Activated T-helper 17 cell treated with anti-CD3 and anti-CD28 coated beads, Interleukin-2, amount 50 U/mL, for 72 hours (primary cell): ENCODE measurements at regions not wholly inside any gene's neighbourhood (a gene's known extent, or its start where the extent isn't known, plus 50 kb on each side); places are given as distances from the start of the nearest gene placed in this dataset.

Source experiments
- ATAC-seq: fragments of 150-1000 bp; cut with Tn5 transposase; replicated peaks from 2 replicates; pipeline ENCODE4 v1.10.0; 2021; ENCODE audit warnings: mild to moderate bottlenecking, moderate library complexity
- H3K27ac Mint-ChIP-seq: one replicate; pipeline ENCODE4 v1.8.0; 2022; ENCODE audit warnings: mixed read lengths
- H3K27me3 Mint-ChIP-seq: one replicate; pipeline ENCODE4 v1.8.0; 2022; ENCODE audit warnings: mixed read lengths
- H3K36me3 Mint-ChIP-seq: one replicate; pipeline ENCODE4 v1.8.0; 2022; ENCODE audit warnings: low read depth, mild to moderate bottlenecking, mixed read lengths
- H3K4me1 Mint-ChIP-seq: one replicate; pipeline ENCODE4 v1.8.0; 2022; ENCODE audit warnings: mixed read lengths
- H3K4me3 Mint-ChIP-seq: one replicate; pipeline ENCODE4 v1.8.0; 2022; ENCODE audit warnings: mild to moderate bottlenecking, mixed read lengths
- H3K9me3 Mint-ChIP-seq: one replicate; pipeline ENCODE4 v1.8.0; 2022; ENCODE audit warnings: mixed read lengths

DNA sequence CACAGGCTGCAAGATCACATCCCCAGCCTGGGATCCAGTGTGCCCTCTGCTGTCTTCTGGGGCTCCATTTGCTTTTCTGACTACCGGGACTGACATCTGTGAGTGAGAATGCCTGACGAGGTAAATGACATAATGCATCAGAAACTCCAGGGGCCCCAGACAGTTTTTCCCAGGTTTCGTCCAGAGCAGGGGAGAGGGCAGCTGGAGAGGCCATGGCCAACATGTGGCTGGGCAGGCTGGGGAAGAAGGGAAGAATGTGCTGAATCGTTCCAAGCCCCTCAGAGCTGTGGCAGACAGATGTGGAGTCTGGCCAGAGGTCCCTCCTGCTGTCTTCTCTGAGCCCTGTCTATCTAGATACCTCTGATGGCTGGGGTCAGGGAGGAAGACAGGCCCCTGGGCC, 163.9 kb downstream of the TRIM29 start:
- no peak for ATAC-seq
- Mint-ChIP-seq H3K36me3 (no peaks in the 10 kb centered on the region), H3K4me1 (no peaks in the 10 kb centered on the region), H3K27ac (no peak overlapping the region), H3K27me3 (peaks cover 15% of the 10 kb centered on the region), H3K4me3 (no peak overlapping the region), H3K9me3 (no peaks in the 10 kb centered on the region)

DNA sequence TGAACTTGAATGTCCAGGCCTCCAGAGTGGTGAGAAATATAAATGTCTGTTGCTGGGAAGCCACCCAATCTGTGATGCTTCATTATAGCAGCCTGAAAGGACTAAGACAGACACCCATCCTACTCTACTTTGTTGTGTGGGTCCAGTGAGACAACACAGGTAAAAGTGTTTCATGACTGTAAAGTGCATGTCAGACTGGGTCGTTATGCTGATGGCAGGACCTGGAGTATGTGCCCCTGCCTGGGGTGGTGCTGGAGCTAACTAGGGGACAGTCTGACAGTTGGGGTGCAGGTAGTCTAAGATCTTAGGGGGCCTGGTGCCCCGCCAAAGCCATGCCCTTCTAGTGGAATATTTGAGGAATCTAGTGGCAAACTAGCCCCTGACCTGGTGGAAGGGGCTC, 165.6 kb downstream of the TRIM29 start:
- Mint-ChIP-seq H3K4me3 (no peak overlapping the region), H3K27me3 (peaks cover 15% of the 10 kb centered on the region), H3K9me3 (no peaks in the 10 kb centered on the region), H3K4me1 (no peaks in the 10 kb centered on the region), H3K27ac (no peak overlapping the region), H3K36me3 (no peaks in the 10 kb centered on the region)
- ATAC-seq = no peak

DNA sequence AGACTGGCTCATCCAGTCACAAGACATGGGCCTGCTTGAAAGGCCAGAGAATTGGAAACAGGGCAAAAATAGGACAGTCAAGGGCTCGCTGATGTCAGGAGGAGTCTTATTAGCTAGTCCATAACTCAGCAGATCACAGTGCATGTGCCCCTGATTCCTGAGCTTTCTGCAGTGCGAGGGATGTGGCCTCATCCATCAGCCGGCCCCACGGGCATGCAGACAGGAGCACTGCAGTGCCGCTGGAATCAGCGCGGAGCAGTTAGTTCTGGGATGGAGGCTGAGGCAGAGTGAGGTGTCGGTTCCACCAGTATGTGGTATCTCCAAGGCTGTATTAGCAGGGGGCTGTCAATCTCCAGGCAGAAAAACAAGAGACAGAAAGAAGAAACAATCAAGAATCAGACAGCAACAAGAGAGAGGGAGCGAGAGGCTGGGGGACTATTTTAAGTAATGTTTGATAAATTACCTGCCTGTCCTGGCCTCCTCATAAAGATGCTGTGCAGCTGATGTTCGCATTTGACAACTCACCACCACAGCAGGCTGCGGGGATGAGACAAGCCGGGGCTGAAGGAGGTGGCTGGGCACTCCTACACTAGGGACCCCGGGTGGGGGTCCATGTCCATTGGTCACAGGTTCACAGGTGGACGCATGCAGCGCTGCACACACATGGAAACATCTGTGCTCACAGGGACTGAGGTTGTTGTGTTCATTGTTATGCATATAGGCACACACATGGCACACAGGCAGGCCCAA, 167.2 kb downstream of the TRIM29 start:
- Mint-ChIP-seq H3K36me3 (no peaks in the 10 kb centered on the region), H3K4me3 (no peak overlapping the region), H3K4me1 (no peaks in the 10 kb centered on the region), H3K9me3 (no peaks in the 10 kb centered on the region), H3K27me3 (peaks cover 10% of the 10 kb centered on the region), H3K27ac (no peak overlapping the region)
- no peak for ATAC-seq

DNA sequence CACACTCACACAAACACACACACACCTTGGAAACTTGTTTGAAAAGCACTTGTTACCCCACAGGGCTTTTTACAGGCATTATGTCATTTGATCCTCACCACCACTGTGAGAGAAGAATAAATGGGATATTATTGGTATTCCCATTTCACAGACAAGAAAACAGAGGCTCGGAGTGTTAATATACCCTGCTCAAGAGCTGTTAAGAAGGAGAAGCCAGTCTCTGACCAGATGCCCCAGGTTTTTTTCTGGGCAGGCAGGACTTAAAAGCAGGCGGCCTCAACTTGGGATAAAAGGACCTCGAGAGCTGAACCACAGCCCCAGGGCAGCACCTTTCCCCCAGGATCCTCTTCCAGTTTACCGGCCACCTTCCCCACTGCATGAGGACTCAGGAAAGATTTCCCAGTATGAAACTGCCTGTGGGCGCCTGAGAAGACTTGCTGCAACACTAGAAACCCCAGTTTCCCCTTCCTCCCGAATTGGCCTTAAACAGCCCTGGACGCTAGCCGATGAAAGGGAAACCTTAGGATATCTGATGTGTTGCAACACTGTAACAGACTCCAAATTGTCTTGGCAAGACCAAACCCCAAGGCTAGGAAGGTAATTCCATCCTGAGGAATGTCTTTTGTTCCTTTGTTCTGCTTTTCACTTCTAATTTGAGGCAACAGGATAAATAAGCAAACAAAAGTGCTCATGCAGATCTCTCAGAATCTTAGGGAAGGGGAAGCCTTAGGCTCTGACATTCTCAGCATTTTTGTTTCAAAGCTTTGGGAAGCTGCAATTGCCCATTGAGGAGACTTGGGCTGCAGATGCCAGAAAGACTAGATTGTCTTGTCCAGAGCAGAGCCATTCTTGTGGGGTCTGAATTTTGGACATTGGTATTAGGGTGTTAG, 173.5 kb downstream of the TRIM29 start:
- Mint-ChIP-seq H3K36me3 (no peaks in the 10 kb centered on the region), H3K9me3 (no peaks in the 10 kb centered on the region), H3K27ac (no peak overlapping the region), H3K4me3 (no peak overlapping the region), H3K27me3 (peaks cover 14% of the 10 kb centered on the region), H3K4me1 (no peaks in the 10 kb centered on the region)
- no peak for ATAC-seq

DNA sequence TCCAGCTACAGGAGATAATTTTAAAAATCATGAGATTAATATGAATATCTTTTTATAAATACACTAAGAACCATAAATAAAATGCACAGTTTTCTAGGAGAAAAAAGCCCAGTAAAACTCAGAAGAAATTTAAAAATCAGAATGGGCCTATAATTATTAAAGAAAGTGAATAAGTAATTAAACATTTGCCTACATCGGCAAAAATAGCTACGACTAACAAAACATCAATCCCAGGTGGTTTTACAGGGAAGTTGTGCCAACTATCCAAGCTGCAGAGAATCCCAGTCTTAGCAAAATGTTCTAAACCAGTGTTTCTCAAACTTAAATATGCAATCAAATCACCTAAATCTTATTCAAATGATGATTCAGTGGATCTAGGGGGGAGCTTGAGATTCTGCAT, 180.0 kb downstream of the TRIM29 start:
- ATAC-seq = no peak
- Mint-ChIP-seq H3K27me3 (peaks cover 26% of the 10 kb centered on the region), H3K9me3 (no peaks in the 10 kb centered on the region), H3K36me3 (no peaks in the 10 kb centered on the region), H3K4me3 (no peak overlapping the region), H3K4me1 (no peaks in the 10 kb centered on the region), H3K27ac (no peak overlapping the region)

DNA sequence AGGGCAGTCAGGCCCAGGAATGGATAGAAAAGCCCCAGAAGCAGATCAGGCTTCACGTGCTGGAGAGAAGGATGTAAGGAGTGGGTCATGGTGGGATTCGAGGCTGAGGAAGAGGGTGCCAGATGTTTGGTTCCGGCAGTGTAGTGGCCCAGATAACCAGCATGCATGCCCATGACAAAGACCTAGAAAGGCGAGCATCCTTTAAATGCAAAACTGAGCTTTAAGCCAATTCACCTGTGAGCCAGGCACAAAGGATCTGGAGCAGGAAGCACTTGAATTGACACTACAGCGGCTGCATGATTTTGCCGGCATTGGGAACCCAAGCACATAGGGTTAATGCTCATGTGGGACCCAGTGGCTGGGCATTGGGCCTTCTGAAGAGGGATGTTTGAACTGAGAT, 185.5 kb downstream of the TRIM29 start:
- no peaks in the 10 kb centered on the region for H3K4me1 Mint-ChIP-seq
- no peak overlapping the region for H3K4me3 Mint-ChIP-seq
- no peak for ATAC-seq
- H3K27me3 Mint-ChIP-seq = peaks cover 42% of the 10 kb centered on the region
- no peaks in the 10 kb centered on the region for H3K36me3 Mint-ChIP-seq
- no peaks in the 10 kb centered on the region for H3K9me3 Mint-ChIP-seq
- H3K27ac Mint-ChIP-seq = no peak overlapping the region

DNA sequence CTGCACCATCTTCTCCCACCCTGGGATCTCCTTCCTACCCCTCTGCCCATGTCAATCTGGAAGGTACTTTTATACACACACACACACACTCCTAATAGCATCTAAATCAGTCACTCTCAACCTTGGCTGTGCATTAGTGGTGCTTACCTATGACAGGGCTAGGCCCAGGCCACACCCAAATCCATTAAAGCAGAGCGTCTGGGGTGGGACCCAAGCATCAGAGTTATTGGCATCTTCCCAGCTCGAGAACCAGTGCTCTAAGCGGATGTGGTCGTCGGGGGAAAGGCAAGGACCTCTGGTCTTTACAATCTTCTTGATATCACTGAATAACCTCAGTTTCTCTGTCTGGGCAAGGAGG, 194.6 kb downstream of the TRIM29 start:
- Mint-ChIP-seq H3K36me3 (no peaks in the 10 kb centered on the region), H3K4me3 (no peak overlapping the region), H3K9me3 (no peaks in the 10 kb centered on the region), H3K27me3 (peaks cover 33% of the 10 kb centered on the region), H3K4me1 (no peaks in the 10 kb centered on the region), H3K27ac (no peak overlapping the region)
- no peak for ATAC-seq

DNA sequence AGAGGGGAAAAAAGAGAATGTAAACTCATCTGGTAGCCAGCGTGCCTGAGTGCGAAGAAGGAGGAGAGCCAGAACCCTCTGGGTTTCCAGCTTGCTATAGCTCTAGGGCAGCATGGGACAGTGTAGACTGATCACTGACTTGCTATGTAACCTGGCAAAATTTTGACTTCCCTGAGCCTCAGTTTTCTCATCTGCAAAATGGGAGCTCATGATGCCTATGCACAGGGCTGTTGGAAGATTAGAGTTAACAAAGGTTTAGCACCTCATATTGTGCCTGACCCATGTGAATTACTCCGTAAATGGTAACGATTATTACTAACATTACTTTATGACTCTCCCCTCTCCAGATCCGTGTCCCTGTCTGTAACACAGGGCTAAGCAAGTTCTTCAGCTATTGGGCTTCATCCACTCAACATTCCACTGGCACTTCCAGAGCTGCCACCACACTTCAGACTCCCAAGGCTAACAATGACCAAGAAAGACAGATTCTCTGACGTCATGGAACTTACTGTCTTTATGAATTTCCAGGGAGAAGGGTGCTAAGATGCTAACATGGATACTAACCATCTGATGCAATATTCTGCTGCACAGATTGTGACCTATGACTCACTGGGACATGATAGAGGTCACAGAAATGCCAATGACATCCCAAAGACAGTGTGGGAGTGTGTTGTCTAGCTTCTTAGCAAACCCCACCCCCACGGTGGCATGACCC, 195.2 kb downstream of the TRIM29 start:
- no peak for ATAC-seq
- Mint-ChIP-seq H3K36me3 (no peaks in the 10 kb centered on the region), H3K9me3 (no peaks in the 10 kb centered on the region)

DNA sequence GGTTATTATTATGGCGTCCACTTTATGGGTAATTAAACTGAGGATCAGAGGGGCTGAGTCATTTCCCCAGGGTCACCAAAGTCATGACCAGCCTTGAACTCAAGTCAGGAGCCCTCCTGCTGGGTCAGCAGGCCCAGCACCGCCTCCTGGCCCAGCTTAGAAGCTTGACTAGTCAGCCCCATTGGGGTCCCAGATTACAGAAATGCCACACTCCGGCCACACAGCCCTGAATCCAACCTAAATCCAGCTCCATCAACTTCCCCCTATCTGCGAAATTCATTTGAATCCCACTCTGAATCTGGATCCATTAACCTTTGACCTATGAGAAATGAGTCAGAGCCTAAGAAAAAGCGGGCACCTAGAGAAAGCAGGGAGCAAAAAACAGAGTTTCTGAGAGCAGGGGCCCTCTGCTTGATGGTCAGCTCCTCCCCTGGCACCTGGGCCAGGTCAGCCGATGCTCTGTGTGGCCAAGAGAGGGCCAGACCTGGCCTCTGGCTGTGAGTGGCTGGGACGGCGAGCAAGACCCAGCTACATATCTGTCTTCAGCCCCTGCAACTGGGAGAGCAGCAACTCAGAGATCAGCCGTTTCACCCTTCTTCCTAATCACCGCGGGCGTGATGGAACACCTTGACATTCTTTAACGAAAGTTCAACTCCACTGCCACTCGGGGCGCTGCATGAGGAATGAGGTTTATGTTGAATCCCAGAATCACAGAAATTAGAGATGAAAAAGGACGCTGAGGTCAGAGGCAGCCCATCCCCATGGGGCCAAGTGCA, 196.1 kb downstream of the TRIM29 start:
- no peak overlapping the region for H3K27ac Mint-ChIP-seq
- H3K9me3 Mint-ChIP-seq = no peaks in the 10 kb centered on the region
- H3K36me3 Mint-ChIP-seq = no peaks in the 10 kb centered on the region

More for the DNA sequence above, 195.2 kb downstream of the TRIM29 start:
- no peak overlapping the region for H3K4me3 Mint-ChIP-seq
- H3K4me1 Mint-ChIP-seq = no peaks in the 10 kb centered on the region
- peaks cover 31% of the 10 kb centered on the region for H3K27me3 Mint-ChIP-seq
- H3K27ac Mint-ChIP-seq = no peak overlapping the region

DNA sequence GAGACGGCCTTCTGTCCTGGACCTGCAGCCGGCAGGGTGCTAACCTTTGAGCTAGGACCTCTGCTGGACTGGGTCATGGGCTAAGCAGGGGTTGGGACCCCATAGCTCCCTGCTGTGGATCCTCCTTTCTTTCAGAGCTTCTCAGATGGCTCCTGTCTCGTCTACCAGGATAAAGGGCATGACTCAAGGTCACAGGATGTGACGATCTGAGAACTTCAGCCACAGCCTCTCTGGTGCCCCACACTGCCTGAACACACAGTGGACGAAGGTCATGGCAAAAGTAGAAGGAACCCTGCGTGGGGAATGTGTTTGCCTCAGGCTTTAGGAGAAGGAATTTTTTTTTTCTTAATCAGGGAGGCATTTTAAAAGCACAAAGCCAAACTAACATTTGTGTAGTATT, 196.7 kb downstream of the TRIM29 start:
- Mint-ChIP-seq H3K27ac (no peak overlapping the region), H3K4me1 (no peaks in the 10 kb centered on the region), H3K36me3 (no peaks in the 10 kb centered on the region), H3K9me3 (no peaks in the 10 kb centered on the region), H3K4me3 (no peak overlapping the region), H3K27me3 (peaks cover 30% of the 10 kb centered on the region)
- no peak for ATAC-seq

More for the DNA sequence above, 196.1 kb downstream of the TRIM29 start:
- Mint-ChIP-seq H3K4me3 (no peak overlapping the region), H3K27me3 (peaks cover 25% of the 10 kb centered on the region), H3K4me1 (no peaks in the 10 kb centered on the region)
- no peak for ATAC-seq

DNA sequence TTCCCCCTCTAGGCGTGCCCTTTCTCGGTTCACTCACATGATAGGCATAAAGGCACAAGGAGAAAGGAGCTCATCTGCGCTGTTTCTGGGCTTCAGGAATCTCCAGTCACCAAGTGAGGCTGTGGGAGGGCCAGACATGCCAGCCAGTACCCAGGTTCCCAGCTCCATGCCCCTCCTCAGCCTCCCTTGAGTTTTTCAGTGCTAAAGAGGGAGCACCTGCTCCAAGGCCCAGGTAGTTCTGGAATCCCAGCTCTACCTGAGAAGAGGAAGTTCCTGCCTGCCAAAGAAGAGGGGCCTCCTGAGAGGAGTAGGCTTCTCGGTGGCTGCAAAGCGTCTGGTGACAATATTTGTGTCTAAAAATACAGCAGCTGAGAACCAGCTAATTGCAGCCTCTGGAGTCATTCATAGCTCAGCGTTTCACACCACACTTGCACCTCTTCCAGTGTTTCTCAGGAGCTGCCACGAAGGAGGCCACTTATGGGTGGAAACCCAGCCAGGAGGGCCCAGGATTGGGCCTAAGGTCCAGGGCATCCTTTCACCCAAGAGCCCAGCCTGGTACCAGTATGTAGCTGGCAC, 197.4 kb downstream of the TRIM29 start:
- ATAC-seq = no peak
- H3K27me3 Mint-ChIP-seq = peaks cover 30% of the 10 kb centered on the region
- H3K9me3 Mint-ChIP-seq = no peaks in the 10 kb centered on the region
- no peak overlapping the region for H3K4me3 Mint-ChIP-seq
- no peaks in the 10 kb centered on the region for H3K36me3 Mint-ChIP-seq
- no peak overlapping the region for H3K27ac Mint-ChIP-seq
- H3K4me1 Mint-ChIP-seq = no peaks in the 10 kb centered on the region

DNA sequence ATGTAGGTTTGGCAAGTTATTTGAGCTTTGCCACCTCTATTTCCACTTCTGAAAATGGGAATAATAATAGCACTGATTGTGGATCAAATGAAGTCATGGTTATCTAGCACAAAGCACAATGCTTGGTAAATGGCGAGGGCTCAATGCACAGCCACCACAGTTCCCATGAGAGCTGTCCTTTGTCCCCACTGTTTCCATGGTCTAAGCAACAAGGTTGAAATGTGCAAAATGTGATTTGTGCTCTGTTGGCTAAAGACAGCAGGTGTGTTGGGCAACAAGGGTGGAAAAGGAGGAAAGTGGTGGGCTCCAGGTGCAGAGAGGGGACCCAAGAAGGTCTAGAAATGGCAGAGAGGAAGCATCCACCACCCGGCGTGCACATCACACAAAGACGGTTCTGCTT, 200.5 kb downstream of the TRIM29 start:
- Mint-ChIP-seq H3K27me3 (peaks cover 24% of the 10 kb centered on the region), H3K36me3 (no peaks in the 10 kb centered on the region), H3K4me3 (no peak overlapping the region), H3K27ac (no peak overlapping the region), H3K9me3 (no peaks in the 10 kb centered on the region), H3K4me1 (no peaks in the 10 kb centered on the region)
- no peak for ATAC-seq

DNA sequence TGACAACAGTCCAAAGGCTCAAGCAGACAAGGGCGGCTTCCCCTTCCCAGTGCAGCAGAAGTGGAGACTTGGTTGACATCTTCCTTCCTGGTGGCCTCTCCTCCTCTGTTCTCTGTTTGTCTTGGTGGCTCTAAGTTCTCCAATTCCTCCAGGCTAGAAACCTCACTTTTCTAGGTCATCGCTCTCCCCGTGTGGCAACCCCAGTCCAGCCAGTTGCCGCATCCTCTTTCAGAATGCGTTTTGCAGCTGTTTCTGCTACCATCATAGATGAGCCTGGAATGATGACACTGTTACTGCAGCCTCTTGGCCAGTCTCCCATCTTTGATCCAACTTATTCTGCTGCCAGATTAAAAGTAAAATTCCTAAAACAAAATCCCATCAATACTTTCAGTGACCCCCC, 201.5 kb downstream of the TRIM29 start:
- Mint-ChIP-seq H3K36me3 (no peaks in the 10 kb centered on the region), H3K4me1 (no peaks in the 10 kb centered on the region), H3K27me3 (peaks cover 28% of the 10 kb centered on the region), H3K4me3 (no peak overlapping the region), H3K9me3 (no peaks in the 10 kb centered on the region), H3K27ac (no peak overlapping the region)
- ATAC-seq = no peak
